ENCODE measurements at regions not wholly inside any gene's neighbourhood (a gene's known extent, or its start where the extent isn't known, plus 50 kb on each side); places are given as distances from the start of the nearest gene placed in this dataset.
"Not testable (repeated sequence)": the region's sequence is repeated elsewhere in the genome, so short reads cannot be mapped to it uniquely, and the experiment has no call there.

DNA sequence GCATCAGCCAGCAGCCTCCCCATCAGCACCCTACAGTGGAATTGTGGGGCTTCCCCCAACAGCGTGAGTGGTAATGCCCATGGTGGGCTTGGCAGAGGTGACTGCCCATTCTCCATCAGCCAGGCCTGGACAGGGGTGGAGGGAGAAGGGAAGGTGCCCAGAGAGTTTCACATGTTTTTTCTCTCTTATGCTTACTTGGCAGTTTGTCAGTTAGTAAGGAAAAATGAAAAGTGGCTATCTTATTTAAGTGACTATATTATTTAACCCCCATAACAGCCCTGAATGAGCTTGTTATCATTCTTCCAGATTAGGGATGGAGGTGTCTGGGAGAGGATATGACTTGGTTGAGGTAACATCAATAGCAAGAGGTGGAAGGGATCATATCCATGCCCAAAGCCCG lies 921.7 kb downstream of the GRID1 start:
- in situ Hi-C loops (cut with MboI; ENCODE audit: low pct_unique_long_range_greater_than_20kb, low sequenced_read_pairs): no loop called here
- no peak for DNase-seq

DNA sequence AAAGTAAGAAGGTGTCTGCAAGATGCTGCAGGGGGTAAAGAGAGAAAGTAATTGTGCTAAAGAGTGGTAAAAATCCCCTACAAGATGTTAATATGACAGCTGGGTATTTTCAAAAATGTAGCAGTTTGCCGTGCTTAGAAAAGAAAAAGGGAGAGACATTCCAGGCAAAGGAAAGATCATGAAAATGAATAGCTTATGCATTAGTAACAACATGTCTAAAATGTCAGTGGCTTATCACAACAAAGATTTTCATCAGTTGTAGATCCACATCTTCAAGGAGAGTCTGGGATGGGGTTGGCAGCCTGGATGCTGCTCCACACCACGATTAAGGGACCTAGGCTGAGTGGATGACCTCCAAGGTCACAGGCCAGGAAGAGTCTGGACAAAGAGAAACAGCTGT lies 920.9 kb downstream of the GRID1 start:
- no peak for DNase-seq
- in situ Hi-C loops (cut with MboI; ENCODE audit: low pct_unique_long_range_greater_than_20kb, low sequenced_read_pairs): no loop called here

DNA sequence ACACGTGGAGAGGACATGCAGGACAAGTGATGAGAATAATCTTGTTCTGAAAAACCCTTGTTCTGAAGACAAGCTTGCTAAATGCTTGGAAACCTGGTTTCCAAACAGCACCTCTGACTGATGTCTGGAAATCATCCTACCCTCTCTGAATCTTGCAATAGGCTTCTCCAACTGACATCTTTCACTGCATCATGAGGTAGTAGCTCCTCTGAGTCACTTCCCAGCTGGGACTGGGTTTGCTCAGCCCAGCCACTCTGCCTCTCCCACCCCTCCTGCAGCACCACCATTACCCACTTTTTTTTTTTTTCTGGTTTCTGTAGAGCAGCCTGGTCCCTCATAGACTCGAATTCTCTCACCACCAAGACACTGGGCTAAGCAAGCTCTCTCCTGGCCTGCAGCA lies 919.8 kb downstream of the GRID1 start:
- in situ Hi-C loops (cut with MboI; ENCODE audit: low pct_unique_long_range_greater_than_20kb, low sequenced_read_pairs): no loop called here
- DNase-seq: no peak

DNA sequence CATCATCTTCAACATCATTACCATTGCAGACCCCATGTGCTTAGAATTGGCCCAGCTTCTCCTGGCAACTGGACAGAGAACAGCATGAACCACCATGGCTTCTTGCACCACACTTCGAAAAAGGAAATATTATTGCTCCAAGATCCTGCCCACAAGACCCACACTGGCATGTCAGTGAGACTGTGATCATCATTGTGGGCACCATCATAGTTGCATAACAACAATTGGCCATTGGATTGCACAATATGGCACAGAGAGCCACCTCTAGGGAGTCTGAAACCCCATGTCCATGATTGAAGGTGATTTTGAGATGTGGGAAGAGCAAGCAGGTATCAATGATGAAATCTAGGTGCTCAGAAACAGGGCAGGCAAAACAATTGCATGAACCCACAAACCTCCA lies 918.9 kb downstream of the GRID1 start:
- DNase-seq: no peak
- in situ Hi-C loops (cut with MboI; ENCODE audit: low pct_unique_long_range_greater_than_20kb, low sequenced_read_pairs): no loop called here

DNA sequence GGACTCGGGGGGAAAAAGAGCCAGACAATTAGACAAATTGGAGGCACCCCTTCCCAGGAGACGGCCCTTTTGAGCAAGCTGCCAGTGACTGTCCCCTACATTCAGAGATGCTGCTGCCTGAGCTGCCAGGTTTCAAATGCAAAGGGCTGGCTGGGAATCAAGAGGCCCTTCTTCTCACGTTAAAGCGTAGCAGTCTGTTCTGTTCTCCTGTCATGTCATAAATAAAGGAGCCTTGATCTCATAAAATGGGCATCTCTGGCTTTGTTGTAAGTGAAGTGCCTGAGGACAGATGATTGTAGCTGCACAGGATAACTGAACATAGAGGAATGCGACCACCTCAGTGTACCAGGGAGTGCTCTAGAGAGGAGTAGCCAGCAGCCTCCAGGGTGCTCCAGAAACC lies 917.9 kb downstream of the GRID1 start:
- no peak for DNase-seq
- in situ Hi-C loops (cut with MboI; ENCODE audit: low pct_unique_long_range_greater_than_20kb, low sequenced_read_pairs): no loop called here

DNA sequence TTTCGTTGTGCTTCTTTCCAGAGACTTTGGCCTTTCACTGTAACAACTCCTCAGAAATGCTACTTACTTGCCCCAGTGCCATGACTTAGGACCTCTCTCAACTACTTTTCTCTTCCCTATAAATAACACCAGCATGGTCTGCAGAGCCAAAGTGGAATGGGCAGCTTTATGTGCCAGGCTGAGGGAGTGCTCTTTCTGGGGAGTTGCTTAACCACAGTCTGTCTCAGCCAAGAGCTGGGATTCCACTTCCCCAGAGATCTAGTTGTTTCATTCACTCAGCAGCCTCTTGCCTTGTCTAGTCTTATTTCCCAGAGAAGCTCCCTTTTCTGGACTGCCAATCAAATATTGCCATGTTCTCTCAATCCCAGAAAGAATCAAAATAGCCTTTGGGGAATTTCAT lies 912.2 kb downstream of the GRID1 start:
- DNase-seq: no peak
- in situ Hi-C loops (cut with MboI; ENCODE audit: low pct_unique_long_range_greater_than_20kb, low sequenced_read_pairs): no loop called here

DNA sequence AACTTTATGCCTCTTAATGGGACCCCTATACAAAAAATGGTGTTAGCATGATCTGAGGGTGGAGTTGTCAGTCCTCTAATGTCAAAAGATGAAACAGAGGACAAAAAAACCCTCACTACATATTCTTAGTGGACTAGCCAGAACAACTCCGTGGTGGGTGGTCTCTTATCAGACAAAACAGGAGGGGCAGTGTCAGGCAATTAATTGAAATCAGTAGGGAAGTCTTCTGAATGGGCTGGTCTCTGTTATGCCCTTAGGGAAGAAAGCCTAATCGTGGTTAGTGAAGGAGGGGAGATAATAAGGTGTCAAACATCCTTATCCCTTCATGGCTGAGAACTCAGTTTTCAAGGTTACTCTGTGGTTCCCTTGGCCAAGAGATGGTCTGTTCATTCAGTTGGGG lies 909.4 kb downstream of the GRID1 start:
- in situ Hi-C loops (cut with MboI; ENCODE audit: low pct_unique_long_range_greater_than_20kb, low sequenced_read_pairs): no loop called here
- no peak for DNase-seq

DNA sequence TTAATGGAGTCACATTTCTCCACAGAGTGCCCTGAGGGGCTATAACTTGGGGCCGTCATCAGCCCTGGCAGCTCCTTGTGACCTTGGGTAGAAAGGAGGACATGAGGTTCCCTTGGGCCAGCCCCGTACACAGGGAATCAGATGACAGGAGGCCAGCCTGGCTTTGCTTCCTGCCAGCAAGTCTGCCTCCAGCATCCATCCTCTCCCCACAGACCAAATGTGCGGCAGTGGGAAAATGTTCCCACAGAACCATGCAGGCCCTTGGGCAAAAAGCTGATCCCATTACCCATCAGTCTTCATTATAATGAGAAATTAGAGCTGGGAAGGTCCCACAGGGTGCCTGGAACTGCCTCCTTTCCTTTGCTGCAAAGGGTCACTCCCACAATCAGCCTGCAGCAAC lies 908.3 kb downstream of the GRID1 start:
- DNase-seq: no peak
- in situ Hi-C loops (cut with MboI; ENCODE audit: low pct_unique_long_range_greater_than_20kb, low sequenced_read_pairs): no loop called here

DNA sequence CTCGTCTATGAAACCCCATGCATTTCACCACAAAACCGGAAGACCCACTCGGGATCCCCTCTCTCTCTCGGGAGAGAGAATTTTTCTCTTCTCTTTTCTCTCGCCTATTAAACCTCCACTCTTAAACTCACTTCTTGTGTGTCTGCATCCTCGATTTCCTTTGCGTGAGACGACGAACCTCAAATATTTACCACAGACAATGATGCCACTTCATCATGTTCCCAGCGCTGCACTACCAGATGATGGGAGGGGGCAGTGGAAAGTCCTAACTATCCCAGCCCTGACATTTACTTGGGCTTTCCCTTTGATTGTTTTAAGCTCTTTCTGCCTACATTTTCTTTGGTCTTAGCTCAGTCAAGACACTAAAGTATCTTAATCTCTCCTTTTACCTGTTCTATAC lies 906.7 kb downstream of the GRID1 start:
- DNase-seq: no peak
- in situ Hi-C loops (cut with MboI; ENCODE audit: low pct_unique_long_range_greater_than_20kb, low sequenced_read_pairs): no loop called here

DNA sequence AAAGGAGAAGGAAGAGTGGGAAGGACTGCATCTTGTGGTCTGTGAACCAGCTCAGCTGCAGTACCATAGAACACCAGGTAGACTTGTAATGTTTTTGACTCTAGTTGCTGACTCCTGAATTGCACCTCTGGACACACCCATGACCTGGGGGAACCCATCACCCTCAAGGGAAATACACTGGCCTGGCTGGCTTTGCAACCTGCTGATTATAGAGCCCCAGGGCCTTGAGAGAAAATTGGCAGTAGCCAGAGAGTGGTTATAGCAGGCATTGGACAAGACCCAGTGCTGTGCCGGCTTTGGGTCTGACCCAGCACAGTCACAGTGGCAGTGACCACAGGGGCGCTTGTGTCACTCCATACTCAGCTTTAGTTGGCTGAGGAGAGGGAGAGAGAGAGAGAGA lies 902.3 kb downstream of the GRID1 start:
- in situ Hi-C loops (cut with MboI; ENCODE audit: low pct_unique_long_range_greater_than_20kb, low sequenced_read_pairs): no loop called here

DNA sequence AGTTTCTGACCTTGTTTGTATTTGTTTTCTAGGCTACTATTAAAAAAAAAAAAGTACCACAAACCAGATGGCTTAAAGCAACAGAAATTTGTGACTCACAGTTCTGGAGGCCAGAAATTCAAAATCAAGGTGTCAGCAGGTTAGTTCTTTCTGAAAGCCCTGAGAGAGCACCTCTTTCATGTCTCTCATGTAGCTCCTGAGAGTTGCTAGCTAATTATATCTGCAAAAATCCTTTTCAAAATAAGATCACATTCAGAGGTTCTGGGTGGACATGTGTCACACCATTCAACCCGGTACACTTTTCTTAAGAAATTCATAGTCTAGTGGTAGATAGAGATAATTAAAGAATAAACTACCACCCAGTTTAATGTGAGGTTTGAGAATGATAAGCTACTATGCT lies 888.6 kb downstream of the GRID1 start:
- DNase-seq: no peak
- in situ Hi-C loops (cut with MboI; ENCODE audit: low pct_unique_long_range_greater_than_20kb, low sequenced_read_pairs): no loop called here

More for the DNA sequence above, 902.3 kb downstream of the GRID1 start:
- no peak for DNase-seq

DNA sequence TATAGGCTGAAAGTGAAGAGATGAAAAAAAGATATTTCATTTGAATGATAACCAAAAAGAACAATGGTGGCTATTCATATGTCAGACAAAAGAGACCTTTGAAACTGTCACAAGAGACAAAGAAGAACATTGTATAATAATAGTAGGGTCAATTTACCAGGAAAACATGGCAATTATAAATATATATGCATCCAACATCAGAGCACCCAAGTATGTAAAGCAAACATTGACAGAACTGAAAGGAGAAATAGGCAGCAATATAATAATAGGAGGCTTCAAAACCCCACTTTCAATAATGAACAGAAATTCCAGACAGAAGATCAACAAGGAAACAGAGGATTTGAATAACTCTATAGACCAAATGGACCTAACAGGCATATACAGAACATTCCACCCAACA lies 876.2 kb downstream of the GRID1 start:
- in situ Hi-C loops (cut with MboI; ENCODE audit: low pct_unique_long_range_greater_than_20kb, low sequenced_read_pairs): no loop called here
- no peak for DNase-seq

DNA sequence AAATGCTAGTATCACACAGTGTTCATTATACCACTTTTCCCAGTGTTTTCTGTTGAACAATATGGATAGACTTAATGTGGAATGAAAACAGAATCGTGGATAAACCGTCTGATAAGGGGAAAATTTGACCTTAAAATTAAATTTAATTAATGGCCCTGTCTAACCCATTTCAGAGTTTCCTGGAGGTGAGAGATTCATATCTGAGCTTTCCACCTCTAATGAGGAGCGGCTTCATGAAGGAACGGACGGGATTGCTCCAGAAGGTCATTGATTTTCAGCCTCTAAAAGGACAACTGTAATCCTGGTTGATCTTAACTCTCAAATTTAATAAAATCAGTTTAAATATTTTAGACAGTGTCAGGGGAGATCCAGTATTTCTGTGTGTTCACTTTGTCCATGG lies 874.9 kb downstream of the GRID1 start:
- in situ Hi-C loops (cut with MboI; ENCODE audit: low pct_unique_long_range_greater_than_20kb, low sequenced_read_pairs): no loop called here
- DNase-seq: no peak

DNA sequence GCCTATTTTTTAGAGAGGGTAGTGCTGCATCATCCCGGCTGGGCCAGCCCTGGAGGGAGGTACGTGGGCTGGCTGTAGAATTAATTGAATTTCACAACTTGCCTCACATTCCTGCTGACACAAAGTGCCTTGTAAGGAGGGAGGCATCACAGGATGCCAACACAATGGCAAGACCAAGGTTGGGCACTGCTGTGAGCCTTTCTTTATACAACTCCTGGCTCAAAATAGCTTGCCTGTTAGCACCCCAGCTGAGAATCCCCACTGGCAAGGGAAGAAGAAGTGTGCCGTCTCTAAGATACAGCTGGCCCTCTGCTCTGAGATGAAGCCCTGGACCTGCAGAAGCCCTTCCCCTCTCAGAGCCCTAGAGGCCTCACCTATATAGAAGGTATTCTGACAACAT lies 873.9 kb downstream of the GRID1 start:
- in situ Hi-C loops (cut with MboI; ENCODE audit: low pct_unique_long_range_greater_than_20kb, low sequenced_read_pairs): no loop called here
- no peak for DNase-seq

DNA sequence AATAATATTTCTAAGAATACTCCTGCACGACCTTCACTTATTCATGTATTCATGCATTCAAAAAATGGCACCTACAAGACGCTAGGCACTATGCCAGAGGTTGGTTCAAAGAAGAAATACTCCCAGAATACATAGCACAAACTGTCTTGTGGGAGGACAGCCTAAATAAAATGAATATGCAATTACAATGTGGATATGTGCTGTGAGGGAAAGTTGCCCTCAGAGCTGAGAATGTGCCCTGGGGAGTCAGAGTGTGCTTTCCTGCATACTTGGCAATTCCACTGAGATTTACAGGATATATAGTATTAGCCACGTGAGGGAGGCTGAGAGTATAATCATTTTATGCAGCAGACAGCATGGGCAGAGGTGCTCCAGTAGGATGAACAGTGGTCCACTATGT lies 872.9 kb downstream of the GRID1 start:
- DNase-seq: no peak
- in situ Hi-C loops (cut with MboI; ENCODE audit: low pct_unique_long_range_greater_than_20kb, low sequenced_read_pairs): no loop called here

DNA sequence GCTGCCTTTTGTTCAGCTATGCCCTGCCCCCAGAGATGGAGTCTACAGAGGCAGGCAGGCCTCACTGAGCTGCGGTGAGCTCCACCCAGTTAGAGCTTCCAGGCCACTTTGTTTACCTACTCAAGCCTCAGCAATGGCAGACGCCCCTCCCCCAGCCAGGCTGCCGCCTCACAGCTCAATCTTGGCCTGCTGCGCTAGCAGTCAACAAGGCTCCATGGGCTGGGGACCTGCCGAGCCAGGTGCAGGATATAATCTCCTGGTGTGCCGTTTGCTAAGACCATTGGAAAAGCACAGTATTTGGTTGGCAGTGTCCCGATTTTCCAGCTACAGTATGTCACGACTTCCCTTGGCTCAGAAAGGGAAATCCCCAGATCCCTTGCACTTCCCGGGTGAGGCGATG lies 862.0 kb downstream of the GRID1 start:
- in situ Hi-C loops (cut with MboI; ENCODE audit: low pct_unique_long_range_greater_than_20kb, low sequenced_read_pairs); DNase-seq: not testable (repeated sequence)

DNA sequence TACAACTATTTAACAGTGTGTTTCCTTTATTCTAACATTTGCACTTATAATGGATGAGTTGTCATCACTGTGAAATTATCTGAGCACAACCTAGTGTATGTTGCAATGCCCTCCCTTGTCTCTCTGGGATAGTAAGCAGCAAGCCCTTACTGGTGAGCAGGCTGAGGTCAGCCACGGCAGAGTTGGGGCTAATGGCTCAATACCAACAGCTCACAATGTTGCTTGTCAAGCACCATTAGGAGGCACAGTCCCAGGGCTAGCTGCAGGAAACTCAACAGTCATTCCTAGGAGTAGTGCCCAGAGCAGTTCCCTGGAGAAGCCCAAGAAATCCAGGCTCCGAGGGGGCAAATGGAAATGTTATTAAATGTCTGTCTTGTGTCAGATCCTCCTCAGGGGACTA lies 858.4 kb downstream of the GRID1 start:
- no peak for DNase-seq
- in situ Hi-C loops (cut with MboI; ENCODE audit: low pct_unique_long_range_greater_than_20kb, low sequenced_read_pairs): no loop called here

DNA sequence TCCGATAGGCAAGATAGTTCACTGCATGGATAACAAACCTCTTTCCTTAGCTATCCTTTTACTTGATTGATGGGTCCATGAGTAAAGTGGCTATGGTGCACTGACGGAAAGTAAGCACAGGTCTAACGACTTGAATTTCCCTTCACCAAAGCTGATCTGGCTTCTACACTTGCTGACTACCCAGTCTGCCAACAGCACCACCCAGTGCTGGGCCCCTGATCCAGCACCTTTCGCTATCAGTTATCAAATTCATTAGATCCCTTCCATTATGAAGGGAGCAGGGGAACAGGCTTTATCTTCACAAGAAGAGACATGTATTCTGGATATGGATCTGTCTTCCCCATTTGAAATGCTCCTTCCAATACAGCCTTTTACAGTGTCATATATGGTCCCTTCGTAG lies 855.9 kb downstream of the GRID1 start:
- in situ Hi-C loops (cut with MboI; ENCODE audit: low pct_unique_long_range_greater_than_20kb, low sequenced_read_pairs): no loop called here
- no peak for DNase-seq

DNA sequence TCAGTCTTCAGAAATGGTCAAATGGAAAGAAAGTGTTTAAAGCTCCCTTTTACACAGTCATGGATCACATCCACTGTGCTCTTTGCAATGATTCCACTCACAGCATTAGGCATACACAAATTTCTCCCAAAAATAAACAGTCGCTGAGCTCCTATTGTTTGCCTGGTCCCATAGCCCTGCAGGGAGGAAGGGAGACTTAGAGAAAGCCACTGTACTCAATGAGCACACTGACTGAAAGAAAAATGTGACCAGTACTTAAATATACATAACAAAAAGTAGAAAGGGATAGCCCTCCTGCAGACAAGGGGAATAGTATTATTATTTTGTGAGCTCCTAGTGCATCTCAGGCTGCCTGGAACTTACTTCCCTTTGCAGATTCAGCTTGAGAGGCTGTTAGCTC lies 853.2 kb downstream of the GRID1 start:
- no peak for DNase-seq
- in situ Hi-C loops (cut with MboI; ENCODE audit: low pct_unique_long_range_greater_than_20kb, low sequenced_read_pairs): no loop called here

DNA sequence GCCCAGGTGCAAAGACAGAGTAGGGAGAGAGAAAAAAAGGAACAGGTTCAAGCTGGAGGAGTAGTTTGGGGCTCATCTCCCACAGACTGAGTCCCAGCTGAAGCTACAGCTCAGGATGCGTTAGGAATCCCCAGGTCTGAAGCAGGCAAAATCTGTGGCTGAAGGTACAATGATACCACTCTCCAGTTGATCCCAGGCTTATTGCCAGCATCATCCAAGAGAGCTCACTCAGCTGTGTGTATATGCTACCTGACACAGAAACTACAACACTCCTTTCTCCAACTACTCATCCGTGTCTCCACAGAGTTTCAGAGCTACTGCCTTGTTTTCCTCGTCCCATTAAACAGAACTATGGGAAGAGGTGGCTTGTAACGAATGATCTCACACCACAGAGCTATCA lies 851.3 kb downstream of the GRID1 start:
- DNase-seq: no peak
- in situ Hi-C loops (cut with MboI; ENCODE audit: low pct_unique_long_range_greater_than_20kb, low sequenced_read_pairs): no loop called here

DNA sequence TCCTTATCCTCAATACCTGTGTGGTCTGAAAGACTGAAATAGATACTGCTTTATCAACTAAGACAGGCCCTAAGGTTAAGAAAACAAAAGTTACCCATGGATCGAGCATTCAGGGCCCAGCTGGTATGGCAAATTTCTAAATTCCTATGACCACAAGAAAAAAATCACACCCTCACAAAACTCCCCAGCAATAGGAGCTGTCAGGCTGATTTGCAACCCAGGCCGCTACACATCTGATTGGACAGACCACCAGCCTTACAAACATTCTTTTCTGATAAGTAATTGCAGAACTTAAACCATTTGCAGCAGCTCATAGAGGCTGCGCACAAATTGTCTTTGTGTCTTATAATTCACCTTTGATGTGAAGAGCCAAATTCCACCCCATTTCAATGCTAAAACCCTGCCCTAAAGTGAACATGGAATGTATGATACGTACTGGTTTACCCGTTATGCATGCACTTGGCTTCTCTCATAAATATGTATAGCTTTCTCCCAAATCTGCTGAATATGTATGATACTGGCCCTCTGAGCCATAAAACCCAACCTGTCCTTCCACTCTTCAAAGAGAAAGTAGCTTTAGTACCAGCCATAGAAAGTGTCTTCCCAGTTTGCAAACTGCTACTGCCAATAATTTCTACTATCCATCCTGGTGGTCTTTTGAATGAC lies 842.5 kb downstream of the GRID1 start:
- DNase-seq: no peak
- in situ Hi-C loops (cut with MboI; ENCODE audit: low pct_unique_long_range_greater_than_20kb, low sequenced_read_pairs): no loop called here
